H1 (cell line): ENCODE measurements at regions not wholly inside any gene's neighbourhood (a gene's known extent, or its start where the extent isn't known, plus 50 kb on each side); places are given as distances from the start of the nearest gene placed in this dataset.

Experiments
- CTCF ChIA-PET: fragments of 300-600 bp; sonication (Branson Sonifier 250); formaldehyde crosslinking; loops from one replicate; lab custom pipeline; 2021; ENCODE audit not compliant: partially characterized antibody; lab: Charles Lee
- POLR2A ChIA-PET: fragments of 300-600 bp; sonication (Branson Sonifier 250); formaldehyde crosslinking; loops from one replicate; lab custom pipeline; 2021; ENCODE audit warnings: inconsistent platforms; ENCODE audit not compliant: partially characterized antibody; lab: Charles Lee
- DNase-seq, 2 experiments: peaks; one replicate each; pipeline versions ENCODE4 v3.0.0 to v3.0.0-alpha.2; 2010 to 2022; ENCODE audit warnings: low spot score in 2 of 2, low read depth in 1 of 2, mixed read lengths in 1 of 2
- FAIRE-seq: peaks from 2 replicates; lab custom pipeline; 2011; peaks lifted over from hg19 to GRCh38; lab: Jason Lieb, UNC
- H2AFZ ChIP-seq: 2 replicates; pipeline ENCODE4 v1.8.1; 2012; ENCODE audit warnings: low read length, inconsistent platforms
- H2AK5ac ChIP-seq: 2 replicates; pipeline ENCODE4 v1.6.1; 2013; ENCODE audit warnings: low read depth, low read length
- H2BK120ac ChIP-seq: replicated peaks from 2 replicates; pipeline ENCODE3; 2013; ENCODE audit warnings: low read depth, low read length, inconsistent platforms
- H2BK12ac ChIP-seq: 2 replicates; pipeline ENCODE4 v1.6.1; 2013; ENCODE audit warnings: low read depth, low read length
- H2BK15ac ChIP-seq: 2 replicates; pipeline ENCODE4 v1.6.1; 2013; ENCODE audit warnings: low read length
- H2BK20ac ChIP-seq: 2 replicates; pipeline ENCODE4 v1.6.1; 2013; ENCODE audit warnings: low read length
- H2BK5ac ChIP-seq: 2 replicates; pipeline ENCODE4 v1.6.1; 2013; ENCODE audit warnings: low read depth, low read length
- H3K14ac ChIP-seq: 2 replicates; pipeline ENCODE4 v1.6.1; 2013; ENCODE audit warnings: inconsistent platforms; ENCODE audit not compliant: insufficient read length
- H3K18ac ChIP-seq: 2 replicates; pipeline ENCODE4 v1.6.1; 2013; ENCODE audit warnings: low read length; ENCODE audit errors: extremely low read depth
- H3K23ac ChIP-seq: 2 replicates; pipeline ENCODE4 v1.6.1; 2013; ENCODE audit warnings: inconsistent platforms; ENCODE audit not compliant: insufficient read length
- H3K23me2 ChIP-seq: 2 replicates; pipeline ENCODE4 v1.6.1; 2013; ENCODE audit warnings: low read depth, low read length
- H3K27ac ChIP-seq: 2 replicates; pipeline ENCODE4 v1.6.1; 2011; ENCODE audit warnings: low read depth, low read length, inconsistent platforms
- H3K27me3 ChIP-seq, 4 experiments: replicated peaks in 1 of 4; 1 replicate in 1 of 4; 2 replicates in 3 of 4; pipeline versions ENCODE4 v1.6.1 to v1.8.1; 2011 to 2013; ENCODE audit warnings: low read length in 3 of 4, mild to moderate bottlenecking in 3 of 4, inconsistent platforms in 2 of 4, mixed read lengths in 2 of 4, moderate library complexity in 1 of 4; ENCODE audit not compliant: control insufficient read depth in 3 of 4, insufficient read depth in 3 of 4; ENCODE audit errors: extremely low read depth in 1 of 4
- H3K36me3 ChIP-seq, 4 experiments: 2 replicates each; pipeline versions ENCODE4 v1.6.1 to v1.8.1; 2011 to 2013; ENCODE audit warnings: mild to moderate bottlenecking in 4 of 4, low read length in 3 of 4, moderate library complexity in 2 of 4, control low read depth in 1 of 4, inconsistent platforms in 1 of 4; ENCODE audit not compliant: insufficient read depth in 4 of 4, control insufficient read depth in 2 of 4
- H3K4ac ChIP-seq: replicated peaks from 2 replicates; pipeline ENCODE3; 2013; ENCODE audit warnings: low read length, low read depth, mixed read lengths, inconsistent platforms; ENCODE audit not compliant: insufficient read length
- H3K4me1 ChIP-seq, 4 experiments: replicated peaks in 1 of 4; 1 replicate in 1 of 4; 2 replicates in 3 of 4; pipeline versions ENCODE4 v1.6.1 to v1.8.1; 2011 to 2013; ENCODE audit warnings: low read length in 3 of 4, inconsistent platforms in 2 of 4, mixed read lengths in 1 of 4; ENCODE audit not compliant: insufficient read depth in 4 of 4, control insufficient read depth in 3 of 4
- H3K4me2 ChIP-seq, 2 experiments: 2 replicates each; pipeline versions ENCODE4 v1.6.1 to v1.8.1; 2011 to 2013; ENCODE audit warnings: low read depth in 2 of 2, low read length in 2 of 2, control low read depth in 1 of 2, inconsistent platforms in 1 of 2, mild to moderate bottlenecking in 1 of 2; ENCODE audit not compliant: insufficient read depth in 1 of 2
- H3K4me3 ChIP-seq, 4 experiments: fragments of 200-600, 300-600 bp in 1 of 4; sonication (generic), shearing (Covaris generic), sonication (Bioruptor Twin) in 1 of 4; 2 replicates each; pipeline versions ENCODE4 v1.5.1 to v1.8.1; 2011 to 2016; ENCODE audit warnings: low read length in 4 of 4, low read depth in 3 of 4, control low read depth in 2 of 4, inconsistent platforms in 2 of 4, mild to moderate bottlenecking in 2 of 4, mixed read lengths in 1 of 4, moderate library complexity in 1 of 4; ENCODE audit not compliant: insufficient read depth in 2 of 4; ENCODE audit errors: extremely low read depth in 1 of 4
- H3K56ac ChIP-seq: replicated peaks from 2 replicates; pipeline ENCODE3; 2013; ENCODE audit warnings: low read depth, mild to moderate bottlenecking, mixed read lengths, low read length, inconsistent platforms; ENCODE audit not compliant: insufficient read length
- H3K79me1 ChIP-seq: 2 replicates; pipeline ENCODE4 v1.6.1; 2013; ENCODE audit warnings: low read depth, low read length, control low read depth
- H3K79me2 ChIP-seq, 2 experiments: 2 replicates each; pipeline versions ENCODE4 v1.6.1 to v1.8.1; 2012 to 2013; ENCODE audit warnings: low read length in 2 of 2, mild to moderate bottlenecking in 2 of 2, inconsistent platforms in 1 of 2; ENCODE audit not compliant: insufficient read depth in 2 of 2, control insufficient read depth in 1 of 2
- H3K9ac ChIP-seq, 4 experiments: replicated peaks in 1 of 4; 1 replicate in 1 of 4; 2 replicates in 3 of 4; pipeline versions ENCODE4 v1.6.1 to v1.8.1; 2011 to 2013; ENCODE audit warnings: low read depth in 3 of 4, low read length in 3 of 4, control low read depth in 2 of 4, mild to moderate bottlenecking in 2 of 4, moderate library complexity in 2 of 4, inconsistent platforms in 1 of 4; ENCODE audit errors: extremely low read depth in 1 of 4
- H3K9me3 ChIP-seq, 2 experiments: 2 replicates each; pipeline versions ENCODE4 v1.6.1 to v1.8.1; 2012 to 2013; ENCODE audit warnings: mild to moderate bottlenecking in 2 of 2, moderate library complexity in 2 of 2, control low read depth in 1 of 2, inconsistent platforms in 1 of 2, low read depth in 1 of 2, low read length in 1 of 2, mixed read lengths in 1 of 2; ENCODE audit not compliant: insufficient read depth in 2 of 2
- H4K20me1 ChIP-seq, 2 experiments: replicated peaks in 1 of 2; 2 replicates each; pipeline versions ENCODE3 to v1.8.1; 2011 to 2013; ENCODE audit warnings: inconsistent platforms in 2 of 2, low read length in 2 of 2, mild to moderate bottlenecking in 1 of 2; ENCODE audit not compliant: insufficient read depth in 2 of 2, control insufficient read depth in 1 of 2
- H4K5ac ChIP-seq: 2 replicates; pipeline ENCODE4 v1.6.1; 2013; ENCODE audit warnings: low read length, low read depth, mixed read lengths, inconsistent platforms; ENCODE audit not compliant: insufficient read length
- H4K8ac ChIP-seq: 2 replicates; pipeline ENCODE4 v1.8.0; 2013; ENCODE audit warnings: mild to moderate bottlenecking, moderate library complexity, low read length, inconsistent platforms; ENCODE audit not compliant: insufficient read depth; ENCODE audit errors: extremely low read depth
- H4K91ac ChIP-seq: replicated peaks from 2 replicates; pipeline ENCODE3; 2013; ENCODE audit warnings: low read length, mixed read lengths, inconsistent platforms; ENCODE audit not compliant: insufficient read length
- BCL11A ChIP-seq, 2 experiments: IDR thresholded peaks; one replicate each; pipeline ENCODE4 v1.6.1; 2011; ENCODE audit warnings: low read depth in 2 of 2, low read length in 2 of 2, mild to moderate bottlenecking in 2 of 2
- CTCF ChIP-seq, 3 experiments: IDR thresholded peaks; 1 replicate in 2 of 3; 2 replicates in 1 of 3; pipeline versions ENCODE4 v1.5.1 to v1.6.1; 2011; ENCODE audit warnings: low read length in 3 of 3, mild to moderate bottlenecking in 3 of 3, inconsistent platforms in 2 of 3, low read depth in 1 of 3, moderate library complexity in 1 of 3; ENCODE audit not compliant: insufficient read depth in 1 of 3; ENCODE audit errors: control extremely low read depth in 1 of 3
- JUND ChIP-seq: IDR thresholded peaks from 2 replicates; pipeline ENCODE4 v1.6.1; 2011; ENCODE audit warnings: mild to moderate bottlenecking, improper control_type of control experiment, low read length
- KDM1A ChIP-seq: fragments of 200-600, 300-600 bp; sonication (generic); IDR thresholded peaks from 2 replicates; pipeline ENCODE4 v1.7.1; 2016; ENCODE audit warnings: mild to moderate bottlenecking, low read length, borderline replicate concordance
- RNF2 ChIP-seq: fragments of 200-900, 300-1000 bp; sonication (generic); IDR thresholded peaks from 2 replicates; pipeline ENCODE4 v1.7.1; 2016; ENCODE audit warnings: borderline replicate concordance, low read depth, mild to moderate bottlenecking, antibody characterized with exemption, low read length; ENCODE audit not compliant: poor library complexity, severe bottlenecking; ENCODE audit errors: missing control alignments
- SAP30 ChIP-seq: fragments of 300-600 bp; sonication (generic); IDR thresholded peaks from 2 replicates; pipeline ENCODE4 v1.7.1; 2012; ENCODE audit warnings: low read length, moderate library complexity, mild to moderate bottlenecking, inconsistent platforms; ENCODE audit not compliant: insufficient read depth, insufficient replicate concordance
- SIN3A ChIP-seq, 2 experiments: IDR thresholded peaks in 1 of 2; conservative IDR thresholded peaks in 1 of 2; 2 replicates each; pipeline ENCODE4 v1.6.1; 2011 to 2012; ENCODE audit warnings: low read length in 2 of 2, improper control_type of control experiment in 1 of 2, low read depth in 1 of 2, mild to moderate bottlenecking in 1 of 2
- SIX5 ChIP-seq: IDR thresholded peaks from 2 replicates; pipeline ENCODE4 v1.6.1; 2011; ENCODE audit warnings: mild to moderate bottlenecking, low read depth, low read length
- TEAD4 ChIP-seq: IDR thresholded peaks from 2 replicates; pipeline ENCODE4 v1.6.1; 2012; ENCODE audit warnings: low read depth, low read length, inconsistent platforms, mixed read lengths
- USF2 ChIP-seq: IDR thresholded peaks from 2 replicates; pipeline ENCODE4 v1.6.1; 2011; ENCODE audit warnings: low read length, improper control_type of control experiment
- WGBS, 2 experiments: shearing (Covaris generic) in 1 of 2; methylation state at CpG; one replicate each; pipeline versions ENCODE4 v1.1.6 to v1.1.7; 2013 to 2015; ENCODE audit warnings: low lambda C conversion rate in 2 of 2, mixed read lengths in 2 of 2, inconsistent platforms in 1 of 2, low coverage in 1 of 2, missing lambda C conversion rate in 1 of 2; ENCODE audit not compliant: insufficient replicate concordance in 2 of 2, insufficient coverage in 1 of 2, insufficient read length in 1 of 2; ENCODE audit errors: extremely low coverage in 1 of 2, missing lambda C conversion rate in 1 of 2; 5-methylcytosine and 5-hydroxymethylcytosine counted together

GRCh38 chr6:126716032-126716431 lies 376.1 kb downstream of the CENPW start:
- CTCF ChIA-PET: no interaction called here
- no peak overlapping the region for H3K4ac ChIP-seq
- no peaks in the 10 kb centered on the region for H3K79me2 ChIP-seq
- no peak overlapping the region for H3K18ac ChIP-seq
- FAIRE-seq: no peak
- no peak overlapping the region for H3K4me3 ChIP-seq
- no peak overlapping the region for H4K8ac ChIP-seq
- H3K23me2 ChIP-seq: no peaks in the 10 kb centered on the region
- H3K23ac ChIP-seq: no peak overlapping the region
- H2BK20ac ChIP-seq: no peak overlapping the region
- POLR2A ChIA-PET: no interaction called here
- no peaks in the 10 kb centered on the region for H3K27me3 ChIP-seq
- no peak overlapping the region for H3K56ac ChIP-seq
- no peak overlapping the region for H4K91ac ChIP-seq
- H2AFZ ChIP-seq: no peak overlapping the region
- no peak for DNase-seq
- peaks cover 0 to 3% (median under 1%) of the 10 kb centered on the region in 4 experiments; a peak in 3 of 7 replicates for H3K4me1 ChIP-seq
- H3K4me2 ChIP-seq: no peak overlapping the region
- no peaks in the 10 kb centered on the region for H3K79me1 ChIP-seq
- no peak overlapping the region for H4K5ac ChIP-seq
- H3K36me3 ChIP-seq: no peaks in the 10 kb centered on the region
- H2BK15ac ChIP-seq: no peak overlapping the region
- H3K14ac ChIP-seq: no peak overlapping the region
- no peaks in the 10 kb centered on the region for H4K20me1 ChIP-seq
- H2AK5ac ChIP-seq: no peak overlapping the region
- no peak overlapping the region for H2BK12ac ChIP-seq
- H3K27ac ChIP-seq: no peak overlapping the region
- H2BK120ac ChIP-seq: no peak overlapping the region
- H3K9me3 ChIP-seq: no peaks in the 10 kb centered on the region
- H3K9ac ChIP-seq: no peak overlapping the region
- WGBS, 2 experiments: 92% methylated on average over 2 of the region's 2 CpGs; no CpG with 5 or more reads in 1 of the 2 experiments
- H2BK5ac ChIP-seq: no peak overlapping the region
- TF ChIP-seq BCL11A (IDR thresholded peaks at IDR 0.05; ENCODE audit: low read depth in 2 of 2, low read length in 2 of 2) (no peak), KDM1A (no peak), RNF2 (no peak), TEAD4 (no peak), SIN3A (conservative IDR thresholded peaks at IDR 0.05 in 1 of 2, IDR thresholded peaks at IDR 0.05 in 1 of 2; ENCODE audit: low read depth in 1 of 2, low read length in 2 of 2) (no peak), CTCF (IDR thresholded peaks at IDR 0.05; ENCODE audit: control extremely low read depth in 1 of 3, insufficient read depth in 1 of 3, low read depth in 1 of 3, low read length in 3 of 3) (no peak), SIX5 (no peak), SAP30 (no peak), JUND (no peak), USF2 (no peak)
